ENCODE measurements at regions not wholly inside any gene's neighbourhood (a gene's known extent, or its start where the extent isn't known, plus 50 kb on each side); places are given as distances from the start of the nearest gene placed in this dataset.
"Not testable (repeated sequence)": the region's sequence is repeated elsewhere in the genome, so short reads cannot be mapped to it uniquely, and the experiment has no call there.

DNA sequence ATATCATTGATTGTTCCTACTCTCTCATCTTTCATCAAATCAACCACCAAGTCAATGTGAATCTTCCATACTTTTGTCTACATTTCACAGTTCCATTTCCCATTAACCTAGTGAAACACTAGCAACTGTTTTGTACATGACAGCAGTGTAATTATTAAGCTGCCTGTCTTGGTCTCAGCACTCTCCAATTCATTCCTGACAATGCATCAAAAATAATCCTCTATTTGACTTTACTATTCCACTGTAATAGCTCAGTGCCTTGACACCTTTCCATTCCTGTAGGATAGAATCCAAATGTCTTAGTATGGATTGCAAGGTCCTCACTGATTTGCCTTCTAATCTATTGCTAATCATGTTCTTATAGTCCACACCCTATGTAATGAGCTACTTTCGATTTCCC lies 2405.8 kb downstream of the PCDH7 start:
- Histone ChIP-seq H3K27ac (ENCODE audit: low read depth, low read length) (no peak overlapping the region), H3K9me2 (ENCODE audit: insufficient read depth) (no peaks in the 10 kb centered on the region), H3K79me2 (ENCODE audit: insufficient read depth, low read length) (no peaks in the 10 kb centered on the region), H3K9me3 (ENCODE audit: control insufficient read depth in 1 of 2, insufficient read depth in 1 of 2, low read depth in 1 of 2, low read length in 2 of 2) (no peaks in the 10 kb centered on the region), H3K27me3 (ENCODE audit: insufficient read depth, low read length) (no peaks in the 10 kb centered on the region), H3K4me1 (ENCODE audit: control insufficient read depth in 1 of 2, insufficient read depth in 2 of 2, low read length in 2 of 2) (no peaks in the 10 kb centered on the region), H2AFZ (ENCODE audit: low read depth, low read length, poor library complexity, severe bottlenecking) (no peak overlapping the region), H3K9ac (ENCODE audit: low read length) (no peak overlapping the region), H3K36me3 (ENCODE audit: control insufficient read depth in 1 of 2, insufficient read depth in 2 of 2, low read length in 2 of 2) (no peaks in the 10 kb centered on the region), H3K4me2 (ENCODE audit: low read length) (no peak overlapping the region), H4K20me1 (ENCODE audit: insufficient read depth) (no peaks in the 10 kb centered on the region), H3K4me3 (replicated peaks in 1 of 2; ENCODE audit: low read depth in 1 of 2, low read length in 2 of 2) (no peak overlapping the region)
- DNase-seq (ENCODE audit: low read depth, low spot score) (no peak), ATAC-seq (no peak)
- POLR2A ChIA-PET: no interaction called here
- RAD21 ChIA-PET (ENCODE audit: low non-redundant PET in 1 of 2, low total read pairs in 2 of 2, uncharacterized antibody in 2 of 2, unreplicated experiment in 2 of 2): no interaction called here
- no TSS peak for BruUV-seq (replicated peaks)
- CTCF ChIA-PET: no interaction called here
- intact Hi-C loops (cut with micrococcal nuclease): no loop called here
- TF ChIP-seq EGR1 (IDR thresholded peaks at IDR 0.05; ENCODE audit: low read depth) (no peak), ELF1 (IDR thresholded peaks at IDR 0.05; ENCODE audit: borderline replicate concordance, low read depth) (no peak), CBX3 (IDR thresholded peaks at IDR 0.05; ENCODE audit: low read depth) (no peak), SP1 (IDR thresholded peaks at IDR 0.05; ENCODE audit: low read depth) (no peak), EZH2 (IDR thresholded peaks at IDR 0.05) (no peak), EZH2phosphoT487 (IDR thresholded peaks at IDR 0.05; ENCODE audit: borderline replicate concordance) (no peak), RAD21 (IDR thresholded peaks at IDR 0.05; ENCODE audit: low read depth) (no peak), REST (IDR thresholded peaks at IDR 0.05; ENCODE audit: low read depth) (no peak), CEBPB (IDR thresholded peaks at IDR 0.05; ENCODE audit: low read depth) (no peak)

DNA sequence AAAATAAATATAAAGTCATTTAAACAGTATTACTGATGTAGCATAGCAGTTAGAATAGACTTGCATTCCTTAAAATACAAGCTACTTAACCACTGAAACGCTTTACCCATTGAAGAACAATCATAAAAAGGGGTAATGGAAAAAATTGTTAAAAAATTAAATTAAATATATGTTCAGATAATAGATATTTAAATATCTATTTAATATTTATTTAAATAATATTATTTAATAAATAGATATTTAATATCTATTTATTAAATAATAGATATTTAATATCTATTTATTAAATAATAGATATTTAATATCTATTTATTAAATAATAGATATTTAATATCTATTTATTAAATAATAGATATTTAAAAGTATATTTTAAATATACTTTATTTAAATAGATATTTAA lies 2410.5 kb downstream of the PCDH7 start:
- H3K4me3 ChIP-seq (replicated peaks in 1 of 2; ENCODE audit: low read depth in 1 of 2, low read length in 2 of 2); H3K9me2 ChIP-seq (ENCODE audit: insufficient read depth); H4K20me1 ChIP-seq (ENCODE audit: insufficient read depth); intact Hi-C loops (cut with micrococcal nuclease); H3K9me3 ChIP-seq (ENCODE audit: control insufficient read depth in 1 of 2, insufficient read depth in 1 of 2, low read depth in 1 of 2, low read length in 2 of 2); H3K9ac ChIP-seq (ENCODE audit: low read length); H3K27me3 ChIP-seq (ENCODE audit: insufficient read depth, low read length); POLR2A ChIA-PET; H3K36me3 ChIP-seq (ENCODE audit: control insufficient read depth in 1 of 2, insufficient read depth in 2 of 2, low read length in 2 of 2); H3K79me2 ChIP-seq (ENCODE audit: insufficient read depth, low read length); RAD21 ChIA-PET (ENCODE audit: low non-redundant PET in 1 of 2, low total read pairs in 2 of 2, uncharacterized antibody in 2 of 2, unreplicated experiment in 2 of 2); H3K4me1 ChIP-seq (ENCODE audit: control insufficient read depth in 1 of 2, insufficient read depth in 2 of 2, low read length in 2 of 2); H2AFZ ChIP-seq (ENCODE audit: low read depth, low read length, poor library complexity, severe bottlenecking); CTCF ChIA-PET; BruUV-seq (replicated peaks); ATAC-seq; H3K27ac ChIP-seq (ENCODE audit: low read depth, low read length); DNase-seq (ENCODE audit: low read depth, low spot score); H3K4me2 ChIP-seq (ENCODE audit: low read length): not testable (repeated sequence)

Data from HCT116 (cell line).